ENCODE measurements at regions not wholly inside any gene's neighbourhood (a gene's known extent, or its start where the extent isn't known, plus 50 kb on each side); places are given as distances from the start of the nearest gene placed in this dataset.

DNA sequence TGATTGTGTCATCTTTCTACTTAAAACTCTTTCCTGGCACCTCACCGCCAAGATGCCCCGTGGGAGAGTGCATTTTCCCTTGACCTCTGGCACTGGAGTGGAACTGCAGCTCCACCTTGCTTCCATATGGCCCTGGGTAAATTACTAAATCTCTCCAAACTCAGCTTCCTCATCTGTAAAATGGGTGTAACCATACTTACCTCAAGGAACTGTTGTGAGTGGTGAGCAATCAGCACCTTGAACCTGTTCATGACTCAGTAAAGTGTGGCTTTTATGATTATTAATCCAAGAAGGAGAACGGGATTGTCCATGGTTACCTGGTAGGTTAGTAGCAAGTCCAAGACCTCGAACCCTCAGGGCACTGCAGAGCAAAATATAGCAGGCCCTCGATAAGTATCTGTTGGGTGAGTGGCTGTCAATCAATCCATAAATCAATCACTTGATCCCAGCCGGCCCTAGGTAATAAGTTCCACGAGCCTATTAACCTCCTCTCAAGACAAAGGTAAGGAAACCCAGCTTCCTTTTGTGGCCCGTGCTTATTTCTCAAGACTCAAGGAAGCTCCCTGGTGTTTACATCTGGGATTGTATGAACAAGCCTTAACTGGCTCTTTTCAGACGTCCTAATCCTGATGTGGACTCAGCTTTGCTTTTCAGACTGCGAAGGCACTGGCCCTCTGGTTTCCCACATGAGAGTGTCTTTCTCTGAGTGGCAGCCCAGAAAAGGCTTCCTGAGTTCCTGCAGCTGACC, 114.0 kb upstream of the GJB5 start:
- TF ChIP-seq CREB1 (CRISPR knock-in tag; IDR thresholded peaks at IDR 0.05; ENCODE audit: low read depth) = no peak
- TF ChIP-seq, protein P1, sequence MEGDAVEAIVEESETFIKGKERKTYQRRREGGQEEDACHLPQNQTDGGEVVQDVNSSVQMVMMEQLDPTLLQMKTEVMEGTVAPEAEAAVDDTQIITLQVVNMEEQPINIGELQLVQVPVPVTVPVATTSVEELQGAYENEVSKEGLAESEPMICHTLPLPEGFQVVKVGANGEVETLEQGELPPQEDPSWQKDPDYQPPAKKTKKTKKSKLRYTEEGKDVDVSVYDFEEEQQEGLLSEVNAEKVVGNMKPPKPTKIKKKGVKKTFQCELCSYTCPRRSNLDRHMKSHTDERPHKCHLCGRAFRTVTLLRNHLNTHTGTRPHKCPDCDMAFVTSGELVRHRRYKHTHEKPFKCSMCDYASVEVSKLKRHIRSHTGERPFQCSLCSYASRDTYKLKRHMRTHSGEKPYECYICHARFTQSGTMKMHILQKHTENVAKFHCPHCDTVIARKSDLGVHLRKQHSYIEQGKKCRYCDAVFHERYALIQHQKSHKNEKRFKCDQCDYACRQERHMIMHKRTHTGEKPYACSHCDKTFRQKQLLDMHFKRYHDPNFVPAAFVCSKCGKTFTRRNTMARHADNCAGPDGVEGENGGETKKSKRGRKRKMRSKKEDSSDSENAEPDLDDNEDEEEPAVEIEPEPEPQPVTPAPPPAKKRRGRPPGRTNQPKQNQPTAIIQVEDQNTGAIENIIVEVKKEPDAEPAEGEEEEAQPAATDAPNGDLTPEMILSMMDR (conservative IDR thresholded peaks at IDR 0.05; ENCODE audit: low read depth in 2 of 2) = no peak

Measured in GM23338 (cell line).